ENCODE measurements at regions not wholly inside any gene's neighbourhood (a gene's known extent, or its start where the extent isn't known, plus 50 kb on each side); places are given as distances from the start of the nearest gene placed in this dataset.

DNA sequence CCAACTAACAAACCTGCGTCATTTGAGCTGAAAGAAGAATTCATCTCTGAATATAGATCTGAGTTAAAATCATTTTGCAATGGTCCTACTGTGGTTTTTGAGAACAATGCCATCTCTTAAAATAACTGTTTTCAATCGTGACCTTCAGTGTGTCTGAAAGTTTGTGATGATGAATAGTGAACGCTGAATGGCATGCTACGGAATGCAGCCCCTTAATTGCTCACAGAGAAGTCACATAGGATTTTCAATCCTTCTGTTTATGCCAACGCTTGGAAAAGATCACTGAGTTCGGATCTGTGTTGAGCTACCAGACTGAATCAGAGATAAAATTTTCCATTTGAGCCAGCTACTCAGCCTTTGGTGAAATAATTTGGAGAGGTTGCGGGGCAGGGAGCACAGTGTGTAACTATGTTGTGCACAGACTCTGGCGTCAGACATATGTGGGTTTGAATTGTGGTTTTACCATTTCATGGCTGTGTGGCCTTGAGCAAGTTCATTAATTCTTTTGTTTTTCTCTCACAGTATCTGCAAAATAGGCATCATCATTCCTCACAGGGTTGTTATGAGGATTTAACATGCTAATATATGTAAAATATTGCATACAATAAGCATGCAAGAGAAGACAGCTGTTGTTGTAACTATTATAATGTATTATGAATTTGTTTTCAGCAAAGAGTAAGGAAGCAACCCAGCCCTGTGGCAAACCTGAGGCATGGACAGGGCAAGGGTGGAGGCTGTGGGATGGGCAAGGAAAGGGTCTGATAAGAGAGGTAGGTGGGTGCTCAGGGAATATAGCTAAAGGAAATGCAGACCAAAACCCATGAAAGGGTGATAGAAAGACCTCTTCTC, 679.9 kb downstream of the KCNA4 start:
- DNase-seq: no peak

DNA sequence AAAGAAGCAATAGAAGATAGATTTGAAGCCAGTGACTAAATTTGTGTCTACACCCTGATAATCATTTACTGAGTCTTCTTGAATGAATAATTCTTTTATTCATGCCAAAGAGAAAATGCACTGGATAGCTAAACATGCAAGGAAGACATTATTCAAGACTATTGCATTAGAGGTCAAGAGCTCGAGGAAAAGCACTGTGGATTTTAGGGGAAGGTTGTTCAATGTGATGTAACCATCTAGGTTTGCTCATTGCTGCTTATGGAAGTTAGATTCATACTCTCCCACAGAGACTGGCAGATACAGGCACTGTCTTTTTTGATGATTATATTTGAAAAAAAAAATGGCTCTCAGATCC, 682.1 kb downstream of the KCNA4 start:
- DNase-seq: no peak

DNA sequence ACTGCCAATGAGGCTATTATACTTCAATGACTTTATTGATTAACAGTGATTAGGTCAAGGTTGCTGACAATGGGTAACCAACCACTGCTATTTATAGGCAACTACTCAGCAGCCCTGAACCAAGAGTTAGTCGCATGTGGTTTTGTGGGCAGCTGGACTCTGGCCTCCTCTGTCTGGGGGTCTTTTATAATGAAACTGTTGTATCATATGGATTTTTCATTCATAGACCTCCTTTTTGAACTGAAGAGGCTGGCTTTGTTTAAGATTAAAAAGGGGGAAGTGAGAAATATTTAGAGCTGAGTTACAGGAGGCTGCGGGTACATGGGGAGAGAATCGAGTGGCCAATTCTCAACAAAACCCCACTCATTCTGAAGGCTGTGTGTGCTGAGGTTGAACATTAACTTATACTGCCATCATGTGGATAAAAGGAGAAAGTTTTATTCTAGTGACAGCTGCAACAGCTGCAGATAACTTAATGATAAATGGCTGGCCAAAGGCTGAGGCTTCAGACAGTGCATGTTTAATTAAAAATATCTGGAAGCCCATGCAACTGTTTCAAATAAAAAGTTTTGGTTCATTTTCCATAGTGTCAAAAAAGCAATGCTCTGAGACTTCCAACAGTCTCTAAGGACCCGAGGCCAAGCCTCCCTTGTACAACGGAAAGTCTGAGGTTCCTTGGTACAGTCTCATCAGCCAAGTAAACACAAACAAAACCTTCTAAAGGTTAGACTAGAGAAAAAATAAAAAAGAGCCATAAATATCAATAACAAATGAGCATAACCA, 682.6 kb downstream of the KCNA4 start:
- peak; percentile 30 to 69 for DNase-seq

DNA sequence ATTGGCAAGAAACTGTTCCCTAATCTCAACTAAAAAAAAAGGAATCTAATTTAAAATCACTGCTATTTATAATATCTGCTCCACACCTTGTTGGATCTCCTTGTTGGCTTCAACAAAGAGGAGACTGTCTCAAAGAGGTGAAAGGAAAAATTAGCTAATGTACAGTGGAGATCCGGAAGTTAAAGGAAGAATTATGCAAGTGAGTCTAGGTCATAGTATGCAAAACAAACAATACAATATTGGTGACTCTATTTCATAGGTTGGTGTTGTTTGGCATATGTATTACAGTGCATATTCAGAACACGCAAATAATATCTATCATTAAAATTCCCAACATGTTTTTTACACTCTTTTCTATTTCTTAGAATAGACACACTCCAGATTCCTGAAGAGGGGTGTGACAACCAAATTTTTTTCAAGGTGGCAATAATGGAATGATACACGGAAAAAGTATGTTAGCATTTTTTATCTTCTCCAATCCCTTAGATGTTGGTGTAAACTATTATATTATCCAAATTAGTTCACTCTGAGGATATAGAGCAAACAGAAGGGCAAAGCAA, 685.3 kb downstream of the KCNA4 start:
- DNase-seq: no peak

DNA sequence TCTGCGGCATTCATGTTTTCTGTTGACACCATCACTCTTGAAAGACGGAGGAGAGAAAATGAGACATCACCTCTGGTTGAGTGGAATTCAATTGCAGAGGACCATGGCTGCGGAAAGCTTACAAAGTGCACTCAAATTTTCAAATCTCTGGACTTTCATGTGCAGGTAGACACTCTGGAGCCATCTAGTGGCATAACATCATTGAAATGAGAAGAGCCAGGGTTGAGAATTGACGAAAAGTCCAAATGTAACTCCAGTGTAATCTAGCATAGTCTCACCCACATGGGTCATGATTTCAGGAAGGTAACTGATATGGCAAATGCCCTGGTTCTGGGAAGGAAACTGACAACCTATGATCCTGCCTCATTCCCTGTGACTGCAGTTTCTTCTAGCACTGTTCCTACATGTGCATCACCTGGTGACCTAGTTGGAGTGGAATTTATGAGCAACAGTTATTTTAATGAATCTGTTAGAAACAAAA, 687.8 kb downstream of the KCNA4 start:
- DNase-seq: peak; percentile 79 to 89

DNA sequence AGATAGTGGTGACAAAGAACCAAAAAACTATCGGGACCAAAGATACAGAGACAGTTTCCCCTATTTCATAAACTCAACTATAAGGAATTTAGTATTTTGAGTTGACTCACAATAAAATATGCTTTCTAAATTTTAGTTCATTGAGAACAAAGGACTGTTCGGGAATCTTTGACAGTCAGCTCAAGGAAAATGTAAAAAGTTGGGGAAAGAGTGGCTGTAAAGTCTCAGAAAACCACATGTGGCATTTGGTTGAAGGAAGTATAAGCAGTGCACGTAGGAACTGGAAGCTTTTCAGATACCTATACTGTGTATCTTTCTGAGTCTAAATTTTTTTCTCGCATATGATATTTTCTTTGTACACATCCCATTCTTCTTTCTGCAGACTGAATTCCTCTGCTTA, 688.9 kb downstream of the KCNA4 start:
- DNase-seq: no peak

DNA sequence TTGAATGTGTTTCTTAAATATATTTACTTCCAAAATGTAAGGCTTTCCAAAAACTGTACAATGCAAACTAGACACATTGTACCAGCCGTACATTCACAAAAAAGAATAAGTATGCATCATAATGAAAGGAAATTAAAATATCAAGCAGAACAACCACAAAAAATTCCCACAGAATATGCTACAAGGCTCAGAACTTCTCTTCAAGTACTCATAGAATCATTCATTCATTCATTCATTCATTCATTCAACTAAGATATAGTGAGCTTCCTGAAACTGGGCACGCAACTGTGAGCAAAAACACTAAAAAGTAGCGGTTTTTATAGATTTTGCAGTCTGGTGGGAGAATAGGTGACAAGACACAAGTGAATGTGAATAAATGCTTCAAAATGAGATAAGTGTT, 690.1 kb downstream of the KCNA4 start:
- no peak for DNase-seq

DNA sequence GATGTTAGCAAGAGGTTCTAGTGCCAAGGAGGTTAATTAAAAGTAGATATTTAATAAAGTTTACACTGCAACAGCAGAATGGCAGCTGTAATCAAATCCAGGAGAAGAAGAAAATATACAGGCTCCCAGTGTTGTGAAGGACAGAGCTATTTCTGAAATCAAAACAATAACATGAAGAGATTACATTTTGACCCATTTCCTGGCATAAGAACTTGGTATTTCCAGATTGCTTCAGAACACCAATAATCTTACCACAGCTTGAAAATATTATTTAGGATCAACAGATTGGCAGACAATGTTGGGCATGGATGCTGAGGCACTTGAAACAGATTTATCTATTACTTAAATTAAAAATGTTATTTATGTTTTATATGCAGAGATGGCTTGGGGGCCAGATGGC, 692.5 kb downstream of the KCNA4 start:
- peak; percentile 38 to 92 for DNase-seq

DNA sequence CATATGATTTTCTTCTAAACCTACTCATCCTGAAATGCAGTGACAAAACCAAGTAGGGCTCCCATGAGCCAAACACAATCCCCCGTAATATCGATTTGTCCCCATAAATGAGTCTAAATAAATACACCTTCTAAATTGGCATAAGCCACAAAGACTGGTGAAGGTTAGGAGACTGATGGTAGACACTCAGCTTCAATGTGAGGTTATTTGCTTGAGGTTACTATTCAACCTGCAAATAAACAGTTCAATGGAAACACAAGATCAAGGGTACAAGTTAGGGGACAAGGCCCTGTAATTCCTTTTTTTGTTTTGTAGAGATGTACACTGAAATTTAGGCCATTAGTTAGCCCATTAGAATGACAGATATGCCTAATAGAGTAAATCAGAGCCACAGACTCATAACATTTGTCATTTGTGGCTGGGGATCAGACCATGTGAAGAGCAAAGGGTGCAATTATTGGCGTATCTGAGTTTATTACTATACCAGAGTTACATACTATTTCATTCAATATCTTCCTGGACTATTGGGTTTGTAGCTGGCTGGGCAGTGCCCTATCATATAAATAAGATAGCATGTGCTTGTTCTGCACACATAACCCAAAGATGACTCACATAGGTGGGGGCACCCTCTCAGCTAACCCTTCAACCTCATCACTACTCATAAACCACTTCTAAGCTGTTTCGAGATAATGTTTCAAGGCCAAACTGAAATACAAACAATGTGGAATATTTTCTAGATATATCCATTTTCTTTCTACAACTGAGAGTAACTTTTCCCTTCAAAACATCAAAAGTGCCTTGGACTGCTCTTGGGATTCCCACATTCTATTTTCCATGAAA, 695.3 kb downstream of the KCNA4 start:
- DNase-seq: peak in 1 of 2 experiments; percentile 11

DNA sequence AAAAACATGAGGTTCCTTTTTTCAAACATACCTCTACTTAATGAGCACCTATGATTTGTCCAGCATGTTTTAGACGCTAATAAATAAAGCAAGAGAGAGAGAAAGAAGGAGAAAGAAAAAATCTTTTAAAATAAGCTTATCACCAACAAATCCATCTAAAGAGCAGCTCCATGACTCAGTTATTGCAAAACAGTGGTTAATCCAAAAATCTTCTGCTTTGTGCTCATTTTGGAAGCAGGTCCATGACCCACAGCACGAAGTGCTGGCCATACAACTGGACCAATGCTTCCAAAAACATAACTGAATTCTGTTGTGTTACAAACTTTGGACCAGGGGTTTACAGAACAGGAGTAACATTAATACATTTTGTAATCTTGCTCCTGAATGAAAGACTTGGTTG, 696.6 kb downstream of the KCNA4 start:
- no peak for DNase-seq

DNA sequence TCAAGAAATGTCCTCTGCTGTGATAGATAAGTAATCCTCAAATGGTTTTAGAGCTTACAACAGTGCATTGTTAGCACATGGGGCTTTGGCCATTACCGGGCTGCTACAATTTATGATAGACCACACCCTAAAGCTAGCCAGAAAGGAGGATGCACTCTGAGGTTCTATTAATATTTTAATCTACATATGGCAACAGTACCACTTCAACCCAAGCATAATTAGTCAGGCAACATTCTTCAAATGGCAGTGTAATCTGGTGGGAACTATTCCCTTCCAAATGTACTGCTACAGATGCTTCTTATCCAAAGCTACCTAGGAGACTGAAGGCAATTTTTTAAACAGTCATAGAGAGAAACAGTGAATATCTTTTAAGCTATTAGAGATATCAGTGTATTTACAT, 697.6 kb downstream of the KCNA4 start:
- peak; percentile 48 to 87 for DNase-seq

DNA sequence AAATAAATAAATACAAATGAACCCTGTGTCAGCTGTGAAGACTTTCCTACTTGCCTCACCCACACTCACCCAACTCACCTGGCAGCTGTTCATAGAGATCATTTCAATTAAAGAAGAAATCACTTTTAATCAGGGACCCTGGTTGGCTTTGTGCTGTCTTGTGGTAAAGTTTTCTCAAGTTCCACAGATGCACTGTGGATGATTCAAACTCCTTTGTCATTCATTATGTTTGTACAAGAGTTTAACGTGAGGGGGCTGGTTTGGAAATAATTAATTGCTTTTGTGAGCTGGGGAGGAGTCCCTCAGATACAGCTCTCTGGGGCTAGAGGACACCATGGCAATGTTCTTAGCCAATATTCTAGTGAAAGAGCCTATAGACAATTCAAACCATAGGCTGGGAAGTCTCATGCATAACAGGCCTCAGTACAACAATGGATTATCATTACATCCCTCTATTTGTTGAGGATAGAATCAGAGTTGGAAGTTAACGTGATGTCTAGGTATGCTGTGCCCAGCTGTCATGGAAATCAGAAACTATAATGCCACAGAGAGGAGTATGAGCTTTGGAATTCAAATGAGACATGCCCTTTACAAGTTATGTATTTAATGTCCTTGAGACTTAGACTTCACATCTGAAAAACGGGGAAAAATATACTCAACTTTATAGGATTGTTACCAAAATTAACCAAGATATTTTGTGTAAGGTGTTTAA, 698.5 kb downstream of the KCNA4 start:
- DNase-seq: no peak

DNA sequence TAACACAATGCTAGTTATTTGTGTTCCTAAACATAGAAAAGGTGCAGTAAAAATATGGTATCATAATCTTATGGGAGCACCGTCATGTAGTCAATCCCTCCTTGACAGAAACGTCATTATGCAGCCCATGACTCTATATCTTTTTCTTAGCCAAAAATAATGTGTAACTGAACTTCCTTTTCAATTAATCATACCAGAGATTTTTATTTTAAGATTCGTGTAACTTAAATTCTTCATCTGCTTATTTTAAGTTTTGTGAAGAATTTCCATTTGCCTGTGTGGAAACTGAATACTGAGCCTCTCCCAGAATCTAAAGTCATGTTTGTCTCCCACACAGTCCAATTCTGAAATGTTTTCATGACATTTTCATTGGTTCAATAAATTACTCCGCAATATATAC, 699.1 kb downstream of the KCNA4 start:
- no peak for DNase-seq

DNA sequence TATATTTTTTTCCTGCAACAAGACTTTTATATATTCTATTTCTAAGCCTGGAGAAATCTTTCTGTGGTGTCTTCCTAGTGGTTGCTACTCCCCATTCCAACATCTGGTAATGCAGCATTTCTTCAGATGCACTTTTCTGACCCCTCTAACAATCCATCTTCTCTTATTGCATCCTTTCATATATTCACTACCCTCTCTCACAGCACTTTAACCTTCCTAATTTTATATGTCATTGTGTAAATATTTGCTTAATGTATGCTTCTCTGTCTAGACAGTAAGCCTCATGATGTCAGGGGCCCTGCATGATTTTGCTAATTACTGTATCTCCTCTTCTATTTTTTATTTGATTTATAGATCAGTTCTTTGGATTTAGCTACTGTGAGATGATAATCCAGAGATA, 701.6 kb downstream of the KCNA4 start:
- DNase-seq: no peak

DNA sequence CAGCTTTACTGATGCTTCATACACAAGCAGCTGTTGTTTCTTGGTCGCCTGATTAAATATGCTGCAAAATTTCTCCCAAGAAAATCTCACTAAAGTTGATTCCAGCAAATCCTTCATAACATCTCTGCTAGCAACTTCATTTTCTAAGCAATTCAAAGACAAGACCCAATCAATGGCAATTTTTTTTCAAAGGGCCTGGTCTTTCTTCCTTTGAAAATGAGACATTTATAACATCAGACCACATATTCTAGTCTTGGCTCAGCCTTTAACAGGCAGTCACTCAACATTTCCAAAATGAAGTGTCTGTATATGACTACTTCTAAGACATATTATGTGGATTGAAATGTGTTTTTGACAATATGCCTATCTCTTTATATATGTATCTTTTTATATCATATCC, 702.6 kb downstream of the KCNA4 start:
- DNase-seq: no peak

DNA sequence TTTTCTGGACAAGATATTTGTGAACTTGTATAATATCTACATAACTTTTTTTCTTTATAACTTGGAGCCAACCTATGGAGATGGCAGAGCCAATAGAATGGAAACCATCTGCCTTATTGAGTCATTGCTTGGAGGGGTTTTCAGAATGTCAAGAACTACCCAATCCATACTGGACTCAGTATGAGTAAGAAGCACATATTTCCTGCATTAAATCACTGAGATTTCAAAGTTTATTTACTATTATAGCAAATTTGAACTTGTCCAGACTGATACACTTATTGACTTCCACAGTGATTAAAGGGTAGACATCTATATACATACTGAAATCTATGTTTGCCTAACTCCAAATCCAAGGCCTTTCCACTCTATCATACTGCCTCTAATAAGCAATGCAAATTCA, 704.0 kb downstream of the KCNA4 start:
- no peak for DNase-seq

DNA sequence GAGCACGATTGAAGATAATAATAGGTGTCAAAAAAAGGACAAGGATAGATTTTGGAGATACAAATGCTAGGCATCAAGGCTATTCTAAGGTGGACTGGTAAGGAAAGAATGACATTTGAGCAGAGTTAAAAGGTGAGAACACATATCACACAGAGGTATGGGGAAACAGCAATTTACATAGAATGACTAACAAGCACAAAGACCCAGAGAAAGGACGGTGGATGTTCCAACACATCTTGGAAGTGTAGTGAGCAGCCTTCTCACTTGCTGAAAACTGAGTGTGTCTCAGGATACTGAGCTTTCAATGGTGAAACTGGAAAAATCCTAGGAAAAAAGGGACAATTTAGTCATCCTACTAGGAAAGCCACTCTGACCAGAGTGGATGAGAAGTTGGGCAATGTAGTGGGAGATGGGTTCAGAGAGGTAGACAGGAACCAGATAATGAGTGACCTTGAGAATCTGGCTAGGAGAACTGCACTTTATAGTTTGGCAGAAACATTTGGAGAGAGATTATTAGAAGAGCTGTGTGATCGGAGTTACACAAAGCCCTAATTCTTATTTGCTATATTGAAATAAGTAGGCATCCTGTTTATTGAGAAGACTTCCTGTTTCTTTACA, 706.0 kb downstream of the KCNA4 start:
- no peak for DNase-seq

DNA sequence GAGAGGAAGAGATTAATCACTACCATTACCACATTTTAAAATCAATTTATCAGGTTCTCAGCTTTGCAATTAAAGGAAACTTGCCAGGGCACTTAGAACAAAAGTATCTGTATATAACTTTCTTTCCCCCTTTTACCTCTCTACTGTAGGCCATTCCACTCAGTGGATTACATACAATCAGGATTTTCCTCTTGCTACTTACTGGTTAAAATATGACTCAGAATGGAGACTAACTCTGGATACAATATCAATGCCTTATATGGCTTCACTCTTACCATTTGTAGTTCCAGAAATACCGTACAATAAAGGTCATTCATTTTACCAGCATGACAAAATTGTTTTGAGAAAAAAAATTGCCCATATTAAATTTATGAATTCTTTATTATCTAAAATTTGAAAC, 706.8 kb downstream of the KCNA4 start:
- DNase-seq: no peak

DNA sequence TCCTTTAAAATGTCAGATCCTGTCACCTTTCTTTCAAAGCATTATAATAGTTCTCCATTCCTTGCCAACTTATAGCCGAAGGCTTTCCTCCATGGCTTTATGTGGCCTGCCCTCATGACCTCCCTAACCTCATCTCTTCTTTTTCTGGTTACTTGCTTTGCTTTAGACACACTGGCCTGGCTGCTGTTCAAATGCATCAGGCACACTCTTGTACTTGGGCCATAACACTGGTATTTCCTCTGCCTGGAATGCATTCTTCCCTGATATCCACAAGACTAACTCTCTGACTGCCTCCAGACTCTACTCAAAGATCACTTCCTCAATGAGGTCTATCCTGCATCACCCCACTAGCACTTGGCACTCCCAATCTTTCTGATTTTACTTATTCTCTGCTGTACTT, 710.3 kb downstream of the KCNA4 start:
- no peak for DNase-seq

DNA sequence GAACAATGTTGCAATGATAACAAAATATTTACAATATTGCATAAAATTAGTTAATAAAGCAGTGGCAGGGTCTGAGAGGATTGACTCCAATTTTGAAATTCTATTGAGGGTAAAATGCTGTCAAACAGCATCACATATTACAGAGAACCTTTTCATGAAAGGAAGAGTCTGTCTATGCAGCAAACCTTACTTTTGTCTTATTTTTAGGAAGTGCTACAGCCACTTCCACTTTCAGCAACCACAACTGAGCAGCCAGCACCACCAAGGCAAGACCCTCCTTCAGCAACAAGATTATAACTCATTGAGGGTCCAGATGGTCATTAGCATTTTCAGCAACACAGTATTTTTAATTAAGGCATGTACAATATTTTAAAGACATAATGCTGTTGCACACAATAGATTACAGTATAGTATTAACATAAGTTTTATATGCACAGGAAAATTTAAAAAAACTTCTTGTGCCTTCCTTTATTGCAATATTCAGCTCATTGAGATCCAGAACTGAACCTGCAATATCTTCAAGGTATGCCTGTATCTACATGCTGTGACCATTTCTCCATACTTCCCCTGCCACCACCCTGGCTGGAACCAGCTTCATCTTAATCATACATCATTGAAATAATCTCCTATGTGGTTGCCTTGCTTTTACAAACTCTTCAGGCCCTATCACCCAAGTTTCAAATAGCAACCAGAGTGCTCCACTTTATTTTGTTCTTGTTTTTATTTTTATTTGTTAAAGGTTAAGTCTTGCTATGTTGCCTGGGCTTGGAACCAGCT, 711.2 kb downstream of the KCNA4 start:
- DNase-seq: peak in 1 of 2 experiments; percentile 56

DNA sequence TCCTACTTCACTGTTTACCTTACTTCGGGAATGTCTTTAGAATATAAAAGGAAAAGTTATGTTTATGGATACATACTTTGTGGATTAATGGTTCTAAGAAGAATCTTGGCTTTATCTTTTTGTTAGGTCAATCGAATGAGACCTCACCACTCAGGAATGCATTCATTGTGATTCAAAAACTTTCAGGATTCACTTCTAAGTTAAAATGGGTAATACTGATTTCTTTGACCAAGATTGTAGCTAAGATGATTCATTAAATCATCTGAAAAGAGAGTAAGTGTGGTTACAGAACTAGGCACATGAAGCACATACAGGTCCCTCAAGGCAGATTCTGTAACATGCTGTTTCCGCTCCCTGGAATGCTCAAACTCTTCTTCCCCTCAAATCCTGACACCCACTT, 716.4 kb downstream of the KCNA4 start:
- DNase-seq: no peak
